Esophagus (tissue), 2 donors: ENCODE measurements at regions not wholly inside any gene's neighbourhood (a gene's known extent, or its start where the extent isn't known, plus 50 kb on each side); places are given as distances from the start of the nearest gene placed in this dataset.
"Not testable (repeated sequence)": the region's sequence is repeated elsewhere in the genome, so short reads cannot be mapped to it uniquely, and the experiment has no call there.

Source experiments
- H3K27ac ChIP-seq, 2 donors: one replicate each; pipeline ENCODE4 v1.5.1; 2013; ENCODE audit warnings: low read depth in 2 of 2, mild to moderate bottlenecking in 2 of 2, inconsistent platforms in 1 of 2, low read length in 1 of 2, moderate library complexity in 1 of 2
- H3K27me3 ChIP-seq, 2 donors: one replicate each; pipeline ENCODE4 v1.6.1; 2013; ENCODE audit warnings: low read length in 2 of 2, control low read depth in 1 of 2, mild to moderate bottlenecking in 1 of 2; ENCODE audit not compliant: insufficient read depth in 2 of 2, control insufficient read depth in 1 of 2
- H3K36me3 ChIP-seq, 2 donors: one replicate each; pipeline ENCODE4 v1.6.1; 2013; ENCODE audit warnings: low read length in 1 of 2; ENCODE audit not compliant: control insufficient read depth in 2 of 2, insufficient read depth in 2 of 2
- H3K4me1 ChIP-seq, 2 donors: one replicate each; pipeline ENCODE4 v1.6.1; 2013; ENCODE audit warnings: low read length in 1 of 2; ENCODE audit not compliant: control insufficient read depth in 2 of 2, insufficient read depth in 2 of 2
- H3K4me3 ChIP-seq, 2 donors: one replicate each; pipeline ENCODE4 v1.5.1; 2013; ENCODE audit warnings: low read length in 2 of 2, mild to moderate bottlenecking in 2 of 2, low read depth in 1 of 2, moderate library complexity in 1 of 2
- H3K9me3 ChIP-seq, 2 donors: one replicate each; pipeline ENCODE4 v1.6.1; 2013; ENCODE audit warnings: mild to moderate bottlenecking in 2 of 2, low read depth in 1 of 2, low read length in 1 of 2, moderate library complexity in 1 of 2; ENCODE audit not compliant: control insufficient read depth in 2 of 2, insufficient read depth in 1 of 2
- WGBS, 2 donors: extraction: QIAGEN DNeasy Blood & Tissue Kit; methylation state at CpG; one replicate each; pipeline ENCODE4 v1.1.7; 2013; 5-methylcytosine and 5-hydroxymethylcytosine counted together
- donor health status: healthy with polysubstance abuse.
- donor health status: Bipolar disorder and iron deficiency.

- Histone ChIP-seq H3K4me3 (no peak overlapping the region), H3K27me3 (no peaks in the 10 kb centered on the region), H3K9me3 (no peaks in the 10 kb centered on the region), H3K36me3 (no peaks in the 10 kb centered on the region), H3K27ac (no peak overlapping the region), H3K4me1 (no peaks in the 10 kb centered on the region)
- WGBS, 2 donors: 76 to 81% methylated on average over 1 of the region's 1 CpG
Observed at GRCh38 chr2:134039912-134040581, 213.8 kb upstream of the MGAT5 start.

- H3K4me1 ChIP-seq, H3K27me3 ChIP-seq, H3K36me3 ChIP-seq, H3K27ac ChIP-seq, H3K9me3 ChIP-seq, H3K4me3 ChIP-seq: not testable (repeated sequence)
- WGBS, 2 donors: 78 to 80% methylated on average over 4 of the region's 4 CpGs
Observed at GRCh38 chr2:134040626-134041172, 213.2 kb upstream of the MGAT5 start.

GRCh38 chr2:134041877-134042276 is 212.0 kb upstream of the MGAT5 start:
- Histone ChIP-seq H3K27me3 (no peaks in the 10 kb centered on the region), H3K36me3 (no peaks in the 10 kb centered on the region), H3K9me3 (no peaks in the 10 kb centered on the region), H3K4me1 (no peaks in the 10 kb centered on the region), H3K4me3 (no peak overlapping the region), H3K27ac (no peak overlapping the region)

DNA sequence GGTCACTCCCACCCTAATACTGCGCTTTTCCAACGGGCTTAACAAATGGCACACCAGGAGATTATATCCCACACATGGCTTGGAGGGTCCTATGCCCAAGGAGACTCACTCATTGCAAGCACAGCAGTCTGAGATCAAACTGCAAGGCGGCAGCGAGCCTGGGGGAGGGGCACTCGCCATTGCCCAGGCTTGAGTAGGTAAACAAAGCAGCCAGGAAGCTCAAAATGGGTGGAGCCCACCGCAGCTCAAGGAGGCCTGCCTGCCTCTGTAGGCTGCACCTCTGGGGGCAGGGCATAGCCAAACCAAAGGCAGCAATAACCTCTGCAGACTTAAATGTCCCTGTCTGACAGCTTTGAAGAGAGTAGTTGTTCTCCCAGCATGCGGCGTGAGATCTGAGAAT is 210.8 kb upstream of the MGAT5 start:
- H3K36me3 ChIP-seq, H3K4me3 ChIP-seq, H3K27me3 ChIP-seq, H3K9me3 ChIP-seq, H3K4me1 ChIP-seq, H3K27ac ChIP-seq: not testable (repeated sequence)
- 87 to 88% methylated on average over 8 of the region's 8 CpGs for WGBS, 2 donors

- WGBS, 2 donors: 79 to 92% methylated on average over 4 of the region's 4 CpGs
- Histone ChIP-seq H3K4me1 (no peaks in the 10 kb centered on the region), H3K4me3 (no peak overlapping the region), H3K9me3 (no peaks in the 10 kb centered on the region), H3K27ac (no peak overlapping the region), H3K27me3 (no peaks in the 10 kb centered on the region), H3K36me3 (no peaks in the 10 kb centered on the region)
Observed at GRCh38 chr2:134052173-134052572, 201.7 kb upstream of the MGAT5 start.

DNA sequence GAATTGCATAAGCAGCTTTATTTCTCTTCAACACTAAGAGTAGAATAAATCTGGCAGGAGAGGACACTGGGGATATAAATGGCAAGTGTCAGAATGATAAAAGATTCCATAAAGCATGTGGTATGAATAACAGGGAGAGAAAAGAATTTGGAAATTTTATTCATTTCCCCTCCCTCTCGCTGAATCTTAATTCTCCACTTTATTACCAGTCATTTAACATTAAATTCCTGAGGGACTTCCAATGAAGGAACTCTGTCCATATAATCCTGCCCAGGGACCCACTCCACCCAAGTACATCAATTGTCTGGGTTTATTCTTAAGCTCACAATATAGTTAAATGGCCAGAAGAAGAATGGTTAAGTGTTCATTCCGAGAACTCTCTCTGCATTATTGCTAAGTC is 197.7 kb upstream of the MGAT5 start:
- 90 to 91% methylated on average over 2 of the region's 2 CpGs for WGBS, 2 donors
- Histone ChIP-seq H3K27me3 (no peaks in the 10 kb centered on the region), H3K27ac (no peak overlapping the region), H3K9me3 (no peaks in the 10 kb centered on the region), H3K4me1 (no peaks in the 10 kb centered on the region), H3K4me3 (no peak overlapping the region), H3K36me3 (no peaks in the 10 kb centered on the region)

GRCh38 chr2:134061066-134061465 is 192.8 kb upstream of the MGAT5 start:
- not testable (repeated sequence) for H3K4me1 ChIP-seq, H3K4me3 ChIP-seq, H3K27me3 ChIP-seq, H3K27ac ChIP-seq, H3K36me3 ChIP-seq, H3K9me3 ChIP-seq
- WGBS, 2 donors: 75 to 79% methylated on average over 8 of the region's 8 CpGs

GRCh38 chr2:134062235-134062634 is 191.6 kb upstream of the MGAT5 start:
- H3K9me3 ChIP-seq, H3K27ac ChIP-seq, H3K36me3 ChIP-seq, H3K4me1 ChIP-seq, H3K27me3 ChIP-seq, H3K4me3 ChIP-seq: not testable (repeated sequence)
- WGBS, 2 donors: 65 to 69% methylated on average over 2 to 3 of the region's 3 CpGs

DNA sequence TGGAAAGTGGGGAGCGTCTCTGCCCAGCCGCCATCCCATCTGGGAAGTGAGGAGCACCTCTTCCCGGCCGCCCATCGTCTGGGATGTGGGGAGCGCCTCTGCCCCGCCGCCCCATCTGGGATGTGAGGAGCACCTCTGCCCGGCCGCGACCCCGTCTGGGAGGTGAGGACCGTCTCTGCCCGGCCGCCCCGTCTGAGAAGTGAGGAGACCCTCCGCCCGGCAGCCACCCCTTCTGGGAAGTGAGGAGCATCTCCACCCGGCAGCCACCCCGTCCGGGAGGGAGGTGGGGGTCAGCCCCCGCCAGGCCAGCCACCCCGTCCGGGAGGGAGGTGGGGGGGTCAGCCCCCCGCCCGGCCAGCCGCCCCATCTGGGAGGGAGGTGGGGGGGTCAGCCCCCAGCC is 190.0 kb upstream of the MGAT5 start:
- WGBS, 2 donors: 96% methylated on average over 13 to 27 of the region's 27 CpGs

DNA sequence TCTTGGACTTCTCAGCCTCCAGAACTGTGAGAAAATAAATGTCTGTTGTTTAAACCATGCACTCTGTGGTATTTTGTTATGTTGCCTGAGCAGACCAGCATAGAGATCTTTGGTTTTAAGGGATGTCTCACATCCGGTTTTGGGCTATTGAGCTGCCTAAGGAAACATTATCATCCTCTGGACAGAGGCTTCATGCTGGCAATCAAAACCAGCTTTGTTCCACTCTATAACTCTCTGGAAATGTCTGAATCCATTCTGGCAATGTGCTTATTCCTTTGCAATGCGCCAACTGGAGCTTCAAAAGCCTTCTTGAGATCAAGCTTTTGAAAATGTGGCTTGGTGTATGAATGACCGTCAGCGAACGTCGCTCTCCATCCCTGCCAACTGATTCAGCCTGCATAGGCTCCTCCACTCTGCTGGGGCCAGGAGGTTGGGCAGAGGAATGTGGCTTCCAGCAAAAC is 183.6 kb upstream of the MGAT5 start:
- WGBS, 2 donors: 91 to 94% methylated on average over 6 of the region's 6 CpGs

More for the DNA sequence above, 190.0 kb upstream of the MGAT5 start:
- not testable (repeated sequence) for H3K27me3 ChIP-seq, H3K4me3 ChIP-seq, H3K27ac ChIP-seq, H3K36me3 ChIP-seq, H3K9me3 ChIP-seq, H3K4me1 ChIP-seq

More for the DNA sequence above, 183.6 kb upstream of the MGAT5 start:
- Histone ChIP-seq H3K36me3 (no peaks in the 10 kb centered on the region), H3K27me3 (no peaks in the 10 kb centered on the region), H3K4me1 (no peaks in the 10 kb centered on the region), H3K27ac (no peak overlapping the region), H3K4me3 (no peak overlapping the region), H3K9me3 (no peaks in the 10 kb centered on the region)
